Right ventricle myocardium inferior (tissue), 1 donor: ENCODE measurements at regions not wholly inside any gene's neighbourhood (a gene's known extent, or its start where the extent isn't known, plus 50 kb on each side); places are given as distances from the start of the nearest gene placed in this dataset.
"Not testable (repeated sequence)": the region's sequence is repeated elsewhere in the genome, so short reads cannot be mapped to it uniquely, and the experiment has no call there.

Experiments used
- ATAC-seq: fragments of 200-7000 bp; cut with Tn5 transposase; one replicate; pipeline ENCODE4 v1.9.1; 2020; ENCODE audit warnings: mild to moderate bottlenecking, moderate library complexity
- DNase-seq: peaks from one replicate; pipeline ENCODE4 v3.0.0; 2021; ENCODE audit errors: missing footprints
- intact Hi-C: fragments of 100-400 bp; cut with DNase I; formaldehyde crosslinking; loops from one replicate; pipeline ENCODE4 v1.11.0; 2022
- donor health status: DM: no; HTN: yes; CAD: no; lungs with severe emphysema.

- intact Hi-C loops = no loop called here
- no peak for ATAC-seq
These were observed 85.2 kb upstream of the PLCB4 start for GRCh38 chr20:8983478-8984345.

GRCh38 chr20:8986631-8987030, 82.3 kb upstream of the PLCB4 start:
- intact Hi-C loops = loop anchor here (5.0 kb wide), 1 partner anchor 176 kb away; no protein-coding TSS in a partner anchor
- ATAC-seq = no peak
- DNase-seq = no peak

More at GRCh38 chr20:8983478-8984345, 85.2 kb upstream of the PLCB4 start:
- DNase-seq = no peak

- ATAC-seq (no peak), DNase-seq (no peak)
- intact Hi-C loops = no loop called here
These were observed 78.1 kb upstream of the PLCB4 start for GRCh38 chr20:8990770-8991169.

GRCh38 chr20:8994045-8994444, 74.8 kb upstream of the PLCB4 start:
- ATAC-seq = no peak
- DNase-seq = no peak
- intact Hi-C loops = no loop called here

GRCh38 chr20:8995761-8996160, 73.1 kb upstream of the PLCB4 start:
- intact Hi-C loops = no loop called here
- DNase-seq (no peak), ATAC-seq (no peak)

GRCh38 chr20:8996817-8997512, 71.9 kb upstream of the PLCB4 start:
- ATAC-seq (no peak), DNase-seq (no peak)
- intact Hi-C loops = no loop called here

- no peak for DNase-seq
- no peak for ATAC-seq
- intact Hi-C loops = no loop called here
These were observed 71.2 kb upstream of the PLCB4 start for GRCh38 chr20:8997701-8998117.

GRCh38 chr20:9011121-9011520, 57.8 kb upstream of the PLCB4 start:
- ATAC-seq (no peak), DNase-seq (no peak)
- intact Hi-C loops = no loop called here

GRCh38 chr20:9015232-9015983, 53.5 kb upstream of the PLCB4 start:
- ATAC-seq, intact Hi-C loops, DNase-seq: not testable (repeated sequence)

GRCh38 chr20:9015984-9016324, 52.9 kb upstream of the PLCB4 start:
- intact Hi-C loops = no loop called here
- ATAC-seq (no peak), DNase-seq (no peak)

GRCh38 chr20:9018346-9018745, 50.5 kb upstream of the PLCB4 start:
- DNase-seq (no peak), ATAC-seq (no peak)
- intact Hi-C loops = no loop called here
